Nephron (organoid): ENCODE measurements at regions not wholly inside any gene's neighbourhood (a gene's known extent, or its start where the extent isn't known, plus 50 kb on each side); places are given as distances from the start of the nearest gene placed in this dataset.

Source experiments
- H3K27ac Mint-ChIP-seq, 3 experiments: 2 replicates each; pipeline ENCODE4 v1.8.0; 2020; ENCODE audit warnings: mixed read lengths in 3 of 3, mild to moderate bottlenecking in 2 of 3, moderate library complexity in 1 of 3
- H3K27me3 Mint-ChIP-seq: 2 replicates; pipeline ENCODE4 v1.8.0; 2021; ENCODE audit warnings: low read depth, mild to moderate bottlenecking, moderate library complexity, mixed read lengths
- H3K36me3 Mint-ChIP-seq: 2 replicates; pipeline ENCODE4 v1.8.0; 2020; ENCODE audit warnings: low read depth, mixed read lengths
- H3K4me1 Mint-ChIP-seq: 2 replicates; pipeline ENCODE4 v1.8.0; 2020; ENCODE audit warnings: mixed read lengths
- H3K4me3 Mint-ChIP-seq, 3 experiments: 2 replicates each; pipeline ENCODE4 v1.8.0; 2020; ENCODE audit warnings: mild to moderate bottlenecking in 3 of 3, mixed read lengths in 3 of 3, moderate library complexity in 2 of 3
- H3K9me3 Mint-ChIP-seq: 2 replicates; pipeline ENCODE4 v1.8.0; 2020; ENCODE audit warnings: mixed read lengths
- TF ChIP-seq, protein P1 (sequence below), 3 experiments: fragments of 200-600 bp; sonication (generic); IDR thresholded peaks; one replicate each; pipeline ENCODE4 v1.5.0; 2021; ENCODE audit warnings: antibody characterized with exemption in 3 of 3; ENCODE audit not compliant: unreplicated experiment in 3 of 3

- Mint-ChIP-seq H3K4me3 (no peak overlapping the region), H3K27me3 (peaks cover 13% of the 10 kb centered on the region), H3K9me3 (peaks cover 18% of the 10 kb centered on the region), H3K4me1 (no peaks in the 10 kb centered on the region), H3K27ac (no peak overlapping the region), H3K36me3 (no peaks in the 10 kb centered on the region)
- TF ChIP-seq, protein P1, sequence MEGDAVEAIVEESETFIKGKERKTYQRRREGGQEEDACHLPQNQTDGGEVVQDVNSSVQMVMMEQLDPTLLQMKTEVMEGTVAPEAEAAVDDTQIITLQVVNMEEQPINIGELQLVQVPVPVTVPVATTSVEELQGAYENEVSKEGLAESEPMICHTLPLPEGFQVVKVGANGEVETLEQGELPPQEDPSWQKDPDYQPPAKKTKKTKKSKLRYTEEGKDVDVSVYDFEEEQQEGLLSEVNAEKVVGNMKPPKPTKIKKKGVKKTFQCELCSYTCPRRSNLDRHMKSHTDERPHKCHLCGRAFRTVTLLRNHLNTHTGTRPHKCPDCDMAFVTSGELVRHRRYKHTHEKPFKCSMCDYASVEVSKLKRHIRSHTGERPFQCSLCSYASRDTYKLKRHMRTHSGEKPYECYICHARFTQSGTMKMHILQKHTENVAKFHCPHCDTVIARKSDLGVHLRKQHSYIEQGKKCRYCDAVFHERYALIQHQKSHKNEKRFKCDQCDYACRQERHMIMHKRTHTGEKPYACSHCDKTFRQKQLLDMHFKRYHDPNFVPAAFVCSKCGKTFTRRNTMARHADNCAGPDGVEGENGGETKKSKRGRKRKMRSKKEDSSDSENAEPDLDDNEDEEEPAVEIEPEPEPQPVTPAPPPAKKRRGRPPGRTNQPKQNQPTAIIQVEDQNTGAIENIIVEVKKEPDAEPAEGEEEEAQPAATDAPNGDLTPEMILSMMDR (IDR thresholded peaks at IDR 0.05; ENCODE audit: unreplicated experiment in 3 of 3): no peak
Measured at GRCh38 chr17:5885336-5885735, 184.8 kb upstream of the WSCD1 start.

- peaks cover 20% of the 10 kb centered on the region for H3K9me3 Mint-ChIP-seq
- H3K36me3 Mint-ChIP-seq: no peaks in the 10 kb centered on the region
- no peak overlapping the region for H3K4me3 Mint-ChIP-seq
- TF ChIP-seq, protein P1 (IDR thresholded peaks at IDR 0.05; ENCODE audit: unreplicated experiment in 3 of 3): no peak
- H3K27ac Mint-ChIP-seq: no peak overlapping the region
- peaks cover 4% of the 10 kb centered on the region for H3K27me3 Mint-ChIP-seq
- peaks cover 13% of the 10 kb centered on the region for H3K4me1 Mint-ChIP-seq
Measured at GRCh38 chr17:5888811-5889210, 181.4 kb upstream of the WSCD1 start.

GRCh38 chr17:5892921-5893675, 177.1 kb upstream of the WSCD1 start:
- Mint-ChIP-seq H3K4me1 (peaks cover 32% of the 10 kb centered on the region), H3K27ac (peak overlapping the region in 2 of 3 experiments; percentile 2 to 24), H3K9me3 (peaks cover 18% of the 10 kb centered on the region), H3K27me3 (peaks cover 4% of the 10 kb centered on the region), H3K4me3 (no peak overlapping the region), H3K36me3 (no peaks in the 10 kb centered on the region)
- TF ChIP-seq, protein P1 (IDR thresholded peaks at IDR 0.05; ENCODE audit: unreplicated experiment in 3 of 3): no peak

DNA sequence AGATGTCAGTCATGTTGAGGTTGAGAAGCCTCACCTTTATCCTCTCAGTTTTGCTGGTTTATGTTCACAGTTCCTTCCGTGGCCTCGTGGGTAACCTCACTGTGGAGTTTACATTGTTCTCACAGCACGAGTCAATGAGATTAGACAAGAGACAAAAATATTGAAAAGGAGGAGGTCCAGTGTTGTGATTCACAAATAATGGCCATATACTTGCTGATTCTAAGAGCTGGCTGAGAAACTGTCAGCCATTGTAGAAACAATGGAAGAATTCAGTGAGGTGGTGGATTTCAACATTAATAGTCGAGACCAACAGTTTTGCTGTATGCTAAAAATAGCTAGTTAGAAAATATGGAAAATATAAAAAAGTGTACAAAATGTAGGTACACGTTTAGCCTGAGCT, 176.4 kb upstream of the WSCD1 start:
- H3K4me1 Mint-ChIP-seq: peaks cover 32% of the 10 kb centered on the region
- H3K27ac Mint-ChIP-seq: peak overlapping the region in 2 of 3 experiments; percentile 2 to 24
- H3K27me3 Mint-ChIP-seq: peaks cover 4% of the 10 kb centered on the region
- TF ChIP-seq, protein P1 (IDR thresholded peaks at IDR 0.05; ENCODE audit: unreplicated experiment in 3 of 3): no peak
- H3K36me3 Mint-ChIP-seq: no peaks in the 10 kb centered on the region
- peaks cover 13% of the 10 kb centered on the region for H3K9me3 Mint-ChIP-seq
- no peak overlapping the region for H3K4me3 Mint-ChIP-seq

GRCh38 chr17:5895276-5895675, 174.9 kb upstream of the WSCD1 start:
- H3K27ac Mint-ChIP-seq: no peak overlapping the region
- H3K36me3 Mint-ChIP-seq: no peaks in the 10 kb centered on the region
- peaks cover 4% of the 10 kb centered on the region for H3K27me3 Mint-ChIP-seq
- H3K4me1 Mint-ChIP-seq: peaks cover 32% of the 10 kb centered on the region
- peaks cover 3% of the 10 kb centered on the region for H3K9me3 Mint-ChIP-seq
- no peak overlapping the region for H3K4me3 Mint-ChIP-seq
- TF ChIP-seq, protein P1 (IDR thresholded peaks at IDR 0.05; ENCODE audit: unreplicated experiment in 3 of 3): no peak

- H3K4me3 Mint-ChIP-seq: no peak overlapping the region
- H3K36me3 Mint-ChIP-seq: no peaks in the 10 kb centered on the region
- peaks cover 4% of the 10 kb centered on the region for H3K27me3 Mint-ChIP-seq
- no peak overlapping the region for H3K27ac Mint-ChIP-seq
- TF ChIP-seq, protein P1 (IDR thresholded peaks at IDR 0.05; ENCODE audit: unreplicated experiment in 3 of 3): no peak
- H3K9me3 Mint-ChIP-seq: peaks cover 3% of the 10 kb centered on the region
- H3K4me1 Mint-ChIP-seq: peaks cover 32% of the 10 kb centered on the region
Measured at GRCh38 chr17:5896215-5896614, 174.0 kb upstream of the WSCD1 start.
